PC-3 (cell line): ENCODE measurements at regions not wholly inside any gene's neighbourhood (a gene's known extent, or its start where the extent isn't known, plus 50 kb on each side); places are given as distances from the start of the nearest gene placed in this dataset.

Experiments used
- EZH2 ChIP-seq: fragments of 300-600 bp; sonication (generic); IDR thresholded peaks from one replicate; pipeline ENCODE4 v1.6.1; 2017; ENCODE audit warnings: antibody characterized with exemption, mild to moderate bottlenecking, low read length; ENCODE audit not compliant: unreplicated experiment
- EZH2phosphoT487 ChIP-seq: fragments of 300-600 bp; sonication (generic); IDR thresholded peaks from 2 replicates; pipeline ENCODE4 v1.6.1; 2018; ENCODE audit warnings: mild to moderate bottlenecking, antibody characterized with exemption, low read length, borderline replicate concordance
- TF ChIP-seq, protein P1 (sequence below): fragments of 300-600 bp; sonication (generic); conservative IDR thresholded peaks from 2 replicates; pipeline ENCODE4 v1.5.1; 2017; ENCODE audit warnings: antibody characterized with exemption, low read depth, mild to moderate bottlenecking, low read length

DNA sequence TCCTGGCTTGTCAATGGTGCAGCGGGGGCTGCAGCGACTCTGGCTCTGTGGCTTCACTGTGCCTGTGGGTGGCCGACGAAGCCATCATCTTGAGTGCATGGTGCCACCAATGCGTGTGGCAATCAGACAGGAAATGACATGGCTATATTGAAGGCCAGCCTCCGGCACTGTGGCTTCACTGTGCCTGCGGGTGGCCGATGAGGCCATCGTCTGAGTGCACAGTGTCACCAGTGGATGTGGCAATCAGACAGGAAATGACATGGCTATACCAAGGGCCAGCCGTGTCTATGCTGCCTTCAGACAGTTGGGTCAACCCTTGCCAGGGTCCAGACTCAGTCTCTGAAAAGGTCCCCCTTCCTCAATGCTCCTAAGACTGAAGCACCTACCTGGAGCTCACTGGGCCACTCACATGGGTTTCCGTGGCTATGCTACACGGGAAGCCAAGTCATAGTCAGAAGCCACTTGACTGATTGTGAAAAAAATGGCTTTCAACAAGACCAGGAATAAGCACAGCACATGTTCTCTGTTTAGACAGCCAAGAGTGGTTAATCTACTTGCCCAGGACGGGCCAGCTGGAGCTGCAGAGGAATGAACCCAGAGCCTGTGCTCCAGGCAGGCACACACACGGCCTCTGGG lies 67.5 kb upstream of the S1PR3 start:
- TF ChIP-seq EZH2 (no peak), EZH2phosphoT487 (no peak)
- TF ChIP-seq, protein P1, sequence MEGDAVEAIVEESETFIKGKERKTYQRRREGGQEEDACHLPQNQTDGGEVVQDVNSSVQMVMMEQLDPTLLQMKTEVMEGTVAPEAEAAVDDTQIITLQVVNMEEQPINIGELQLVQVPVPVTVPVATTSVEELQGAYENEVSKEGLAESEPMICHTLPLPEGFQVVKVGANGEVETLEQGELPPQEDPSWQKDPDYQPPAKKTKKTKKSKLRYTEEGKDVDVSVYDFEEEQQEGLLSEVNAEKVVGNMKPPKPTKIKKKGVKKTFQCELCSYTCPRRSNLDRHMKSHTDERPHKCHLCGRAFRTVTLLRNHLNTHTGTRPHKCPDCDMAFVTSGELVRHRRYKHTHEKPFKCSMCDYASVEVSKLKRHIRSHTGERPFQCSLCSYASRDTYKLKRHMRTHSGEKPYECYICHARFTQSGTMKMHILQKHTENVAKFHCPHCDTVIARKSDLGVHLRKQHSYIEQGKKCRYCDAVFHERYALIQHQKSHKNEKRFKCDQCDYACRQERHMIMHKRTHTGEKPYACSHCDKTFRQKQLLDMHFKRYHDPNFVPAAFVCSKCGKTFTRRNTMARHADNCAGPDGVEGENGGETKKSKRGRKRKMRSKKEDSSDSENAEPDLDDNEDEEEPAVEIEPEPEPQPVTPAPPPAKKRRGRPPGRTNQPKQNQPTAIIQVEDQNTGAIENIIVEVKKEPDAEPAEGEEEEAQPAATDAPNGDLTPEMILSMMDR = no peak
